Activated CD8-positive, alpha-beta T cell treated with anti-CD3 and anti-CD28 coated beads for 36 hours (primary cell): ENCODE measurements at regions not wholly inside any gene's neighbourhood (a gene's known extent, or its start where the extent isn't known, plus 50 kb on each side); places are given as distances from the start of the nearest gene placed in this dataset.
"Not testable (repeated sequence)": the region's sequence is repeated elsewhere in the genome, so short reads cannot be mapped to it uniquely, and the experiment has no call there.

Source experiments
- ATAC-seq: fragments of 200-7000 bp; cut with Tn5 transposase; one replicate; pipeline ENCODE4 v1.10.0; 2021; ENCODE audit warnings: mild to moderate bottlenecking, moderate library complexity
- CTCF ChIA-PET: fragments of 350-600 bp; sonication (Branson Sonifier 250); formaldehyde crosslinking; loops from one replicate; lab custom pipeline; 2021; ENCODE audit warnings: antibody characterized with exemption; lab: Charles Lee
- POLR2A ChIA-PET: fragments of 350-600 bp; sonication (Branson Sonifier 250); formaldehyde crosslinking; loops from one replicate; lab custom pipeline; 2021; ENCODE audit warnings: antibody characterized with exemption; lab: Charles Lee
- DNase-seq: peaks from one replicate; pipeline ENCODE4 v3.0.0-alpha.2; 2020
- H3K27ac Mint-ChIP-seq: one replicate; pipeline ENCODE4 v1.8.0; 2021; ENCODE audit warnings: mild to moderate bottlenecking, mixed read lengths
- H3K27me3 Mint-ChIP-seq: one replicate; pipeline ENCODE4 v1.8.0; 2021; ENCODE audit warnings: mixed read lengths
- H3K36me3 Mint-ChIP-seq: one replicate; pipeline ENCODE4 v1.8.0; 2021; ENCODE audit warnings: low read depth, mixed read lengths
- H3K4me1 Mint-ChIP-seq: one replicate; pipeline ENCODE4 v1.8.0; 2021; ENCODE audit warnings: low read depth, mixed read lengths
- H3K4me3 Mint-ChIP-seq: one replicate; pipeline ENCODE4 v1.8.0; 2021; ENCODE audit warnings: mild to moderate bottlenecking, moderate library complexity, mixed read lengths
- H3K9me3 Mint-ChIP-seq: one replicate; pipeline ENCODE4 v1.8.0; 2021; ENCODE audit warnings: mixed read lengths
- intact Hi-C: fragments of 100-400 bp; cut with micrococcal nuclease; formaldehyde crosslinking; loops from one replicate; pipeline ENCODE4 v1.10.0; 2022
- TF ChIP-seq, protein P1 (sequence below): fragments of 200-600 bp; IDR thresholded peaks from one replicate; pipeline ENCODE4 v1.8.0; 2022; ENCODE audit warnings: antibody characterized with exemption, mild to moderate bottlenecking

DNA sequence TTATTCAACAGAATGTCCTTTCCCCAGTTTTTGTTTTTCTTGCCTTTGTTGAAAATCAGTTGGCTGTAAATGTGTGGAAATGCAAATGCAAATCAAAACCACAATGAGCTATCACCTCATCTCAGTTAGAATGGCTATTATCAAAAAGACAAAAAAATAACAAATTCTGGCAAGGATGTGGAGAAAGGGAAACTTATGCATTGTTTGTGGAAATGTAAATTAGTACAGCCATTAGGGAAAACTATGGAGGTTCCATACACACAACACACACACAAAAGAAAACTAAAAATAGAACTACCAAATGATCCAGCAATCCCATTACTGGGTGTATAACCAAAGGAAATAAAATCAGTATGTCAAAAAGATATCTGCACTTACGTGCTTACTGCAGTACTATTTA lies 518.8 kb upstream of the ATXN7L3B start:
- intact Hi-C loops: no loop called here
- no peaks in the 10 kb centered on the region for H3K27me3 Mint-ChIP-seq
- DNase-seq: no peak
- ChIA-PET POLR2A (no interaction called here), CTCF (no interaction called here)
- H3K4me3 Mint-ChIP-seq: no peak overlapping the region
- H3K27ac Mint-ChIP-seq: no peak overlapping the region
- TF ChIP-seq, protein P1, sequence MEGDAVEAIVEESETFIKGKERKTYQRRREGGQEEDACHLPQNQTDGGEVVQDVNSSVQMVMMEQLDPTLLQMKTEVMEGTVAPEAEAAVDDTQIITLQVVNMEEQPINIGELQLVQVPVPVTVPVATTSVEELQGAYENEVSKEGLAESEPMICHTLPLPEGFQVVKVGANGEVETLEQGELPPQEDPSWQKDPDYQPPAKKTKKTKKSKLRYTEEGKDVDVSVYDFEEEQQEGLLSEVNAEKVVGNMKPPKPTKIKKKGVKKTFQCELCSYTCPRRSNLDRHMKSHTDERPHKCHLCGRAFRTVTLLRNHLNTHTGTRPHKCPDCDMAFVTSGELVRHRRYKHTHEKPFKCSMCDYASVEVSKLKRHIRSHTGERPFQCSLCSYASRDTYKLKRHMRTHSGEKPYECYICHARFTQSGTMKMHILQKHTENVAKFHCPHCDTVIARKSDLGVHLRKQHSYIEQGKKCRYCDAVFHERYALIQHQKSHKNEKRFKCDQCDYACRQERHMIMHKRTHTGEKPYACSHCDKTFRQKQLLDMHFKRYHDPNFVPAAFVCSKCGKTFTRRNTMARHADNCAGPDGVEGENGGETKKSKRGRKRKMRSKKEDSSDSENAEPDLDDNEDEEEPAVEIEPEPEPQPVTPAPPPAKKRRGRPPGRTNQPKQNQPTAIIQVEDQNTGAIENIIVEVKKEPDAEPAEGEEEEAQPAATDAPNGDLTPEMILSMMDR: no peak
- no peaks in the 10 kb centered on the region for H3K4me1 Mint-ChIP-seq
- ATAC-seq: no peak
- peaks cover 2% of the 10 kb centered on the region for H3K9me3 Mint-ChIP-seq
- H3K36me3 Mint-ChIP-seq: no peaks in the 10 kb centered on the region

DNA sequence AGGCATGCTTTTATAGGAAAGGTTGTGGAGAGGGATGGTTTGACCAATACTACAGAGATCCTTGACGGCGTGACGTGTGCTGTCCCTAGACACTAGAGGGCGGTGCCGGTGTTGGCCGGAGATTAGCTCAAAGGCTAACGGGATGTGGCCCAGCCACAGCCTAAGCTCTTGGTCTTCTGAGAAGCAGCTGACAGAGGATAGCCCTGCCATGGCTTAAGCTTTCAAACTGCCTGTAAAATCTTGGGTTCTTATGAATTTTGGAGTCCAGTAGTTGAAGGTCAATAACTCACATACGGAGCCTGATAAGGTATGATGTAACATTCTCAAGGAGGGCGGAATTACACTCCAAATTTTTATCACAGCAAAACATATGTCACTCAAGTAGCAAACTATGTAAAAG lies 515.7 kb upstream of the ATXN7L3B start:
- H3K4me1 Mint-ChIP-seq: no peaks in the 10 kb centered on the region
- ChIA-PET CTCF (interaction anchor here (0.9 to 1.0 kb wide), 3 partner anchors 9 to 394 kb away, joined by 3 read pairs; no protein-coding TSS in a partner anchor), POLR2A (no interaction called here)
- no peak overlapping the region for H3K27ac Mint-ChIP-seq
- H3K27me3 Mint-ChIP-seq: no peaks in the 10 kb centered on the region
- no peaks in the 10 kb centered on the region for H3K36me3 Mint-ChIP-seq
- no peaks in the 10 kb centered on the region for H3K9me3 Mint-ChIP-seq
- DNase-seq (peak; percentile 42), ATAC-seq (peak; percentile 64)
- TF ChIP-seq, protein P1: peak; percentile 34
- intact Hi-C loops: no loop called here
- no peak overlapping the region for H3K4me3 Mint-ChIP-seq

DNA sequence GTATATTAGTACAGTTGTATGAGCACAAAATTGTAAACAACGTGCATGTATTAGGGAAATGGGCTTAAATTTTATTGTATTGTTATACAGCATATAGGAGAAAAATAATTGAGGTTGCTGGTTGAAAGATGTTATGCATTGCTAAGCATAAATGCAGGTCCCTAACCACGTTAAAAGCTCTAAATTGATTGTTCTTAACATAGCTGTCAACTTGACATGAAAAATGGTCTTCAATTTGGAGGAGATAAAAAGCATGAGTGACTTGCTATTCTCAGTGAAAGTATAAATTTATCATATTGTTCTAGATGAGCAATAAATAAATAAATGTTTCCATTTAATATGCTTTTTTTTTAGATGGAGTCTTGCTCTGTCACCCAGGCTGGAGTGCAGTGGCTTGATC lies 506.6 kb upstream of the ATXN7L3B start:
- Mint-ChIP-seq H3K4me1 (no peaks in the 10 kb centered on the region), H3K27ac (no peak overlapping the region), H3K36me3 (no peaks in the 10 kb centered on the region), H3K27me3 (no peaks in the 10 kb centered on the region), H3K9me3 (no peaks in the 10 kb centered on the region), H3K4me3 (no peak overlapping the region)
- TF ChIP-seq, protein P1: no peak
- DNase-seq (no peak), ATAC-seq (no peak)
- ChIA-PET POLR2A (no interaction called here), CTCF (interaction anchor here (0.6 kb wide), 1 partner anchor 9 kb away, joined by 3 read pairs; no protein-coding TSS in a partner anchor)
- intact Hi-C loops: no loop called here

DNA sequence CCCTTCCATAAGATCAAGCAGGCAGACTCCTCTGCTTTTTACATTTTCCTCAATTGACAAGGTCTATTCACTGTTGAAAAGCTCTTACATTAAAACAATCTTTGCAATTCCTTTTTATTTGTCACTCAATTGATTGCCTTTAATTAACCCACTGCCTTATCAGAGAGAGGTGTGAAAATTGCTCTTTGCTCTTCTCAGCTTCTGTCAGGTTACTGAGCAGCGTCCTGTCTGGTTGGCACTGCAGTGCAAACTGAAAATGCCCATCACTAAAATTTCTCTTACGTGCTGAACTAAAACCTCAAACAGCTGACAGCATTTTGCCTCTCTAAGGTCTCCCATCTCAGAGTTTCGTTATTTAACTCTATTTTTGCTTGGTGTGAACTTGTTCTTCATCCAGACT lies 504.1 kb upstream of the ATXN7L3B start:
- Mint-ChIP-seq H3K4me3 (no peak overlapping the region), H3K27ac (no peak overlapping the region), H3K4me1 (no peaks in the 10 kb centered on the region), H3K36me3 (no peaks in the 10 kb centered on the region), H3K27me3 (no peaks in the 10 kb centered on the region), H3K9me3 (peaks cover 4% of the 10 kb centered on the region)
- CTCF ChIA-PET: no interaction called here
- intact Hi-C loops: no loop called here
- POLR2A ChIA-PET: no interaction called here
- TF ChIP-seq, protein P1: no peak
- no peak for DNase-seq
- ATAC-seq: no peak

DNA sequence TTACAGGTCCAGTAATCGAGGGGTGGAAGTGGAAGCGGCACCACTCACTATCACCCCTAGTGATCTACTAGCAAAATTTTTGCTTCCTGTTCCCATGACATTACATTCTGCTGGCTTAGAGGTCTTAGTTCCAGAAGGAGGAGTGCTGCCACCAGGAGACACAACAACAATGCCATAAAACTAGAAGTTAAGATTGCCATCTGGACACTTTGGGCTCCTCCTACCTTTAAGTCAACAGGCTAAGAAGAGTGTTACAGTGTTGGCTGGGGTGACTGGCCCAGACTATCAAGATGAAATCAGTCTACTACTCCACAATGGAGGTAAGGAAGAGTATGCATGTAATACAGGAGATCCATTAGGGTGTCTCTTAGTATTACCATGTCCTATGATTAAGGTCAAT lies 498.5 kb upstream of the ATXN7L3B start:
- DNase-seq, intact Hi-C loops, H3K27ac Mint-ChIP-seq, H3K27me3 Mint-ChIP-seq, POLR2A ChIA-PET, CTCF ChIA-PET, ATAC-seq, H3K36me3 Mint-ChIP-seq, H3K4me3 Mint-ChIP-seq, H3K9me3 Mint-ChIP-seq, H3K4me1 Mint-ChIP-seq: not testable (repeated sequence)

DNA sequence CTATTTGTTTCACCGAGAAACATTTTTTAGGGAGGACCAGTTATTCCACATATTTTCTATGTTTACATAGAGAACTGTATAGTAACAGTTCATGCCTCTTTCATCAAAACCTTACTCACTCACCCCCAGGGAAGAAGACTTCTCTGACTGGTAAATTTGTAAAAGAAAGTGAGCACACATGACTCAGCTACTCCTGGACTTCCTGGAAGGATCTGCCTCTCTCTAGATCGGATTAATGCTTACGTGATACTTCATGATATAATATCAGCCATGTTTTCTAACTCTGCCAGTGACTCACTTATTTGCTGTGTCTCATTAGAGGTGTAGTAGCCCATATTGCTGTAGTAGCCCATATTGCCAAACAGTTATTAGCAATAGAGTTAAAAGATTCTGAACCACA lies 494.3 kb upstream of the ATXN7L3B start:
- TF ChIP-seq, protein P1: no peak
- intact Hi-C loops: no loop called here
- no peaks in the 10 kb centered on the region for H3K4me1 Mint-ChIP-seq
- no peaks in the 10 kb centered on the region for H3K9me3 Mint-ChIP-seq
- no peaks in the 10 kb centered on the region for H3K27me3 Mint-ChIP-seq
- H3K27ac Mint-ChIP-seq: no peak overlapping the region
- no peak for DNase-seq
- POLR2A ChIA-PET: no interaction called here
- no peak for ATAC-seq
- CTCF ChIA-PET: no interaction called here
- H3K36me3 Mint-ChIP-seq: no peaks in the 10 kb centered on the region
- H3K4me3 Mint-ChIP-seq: no peak overlapping the region
